HepG2 (cell line): ENCODE measurements at regions not wholly inside any gene's neighbourhood (a gene's known extent, or its start where the extent isn't known, plus 50 kb on each side); places are given as distances from the start of the nearest gene placed in this dataset.

Source experiments
- ATAC-seq: fragments of 200-7000 bp; cut with Tn5 transposase; 3 replicates; pipeline ENCODE4 v1.9.1; 2020; ENCODE audit warnings: mild to moderate bottlenecking, moderate library complexity
- BruUV-seq: library from RNA; stranded (reverse); fragments of 400-500 nt; replicated peaks from 2 replicates; lab custom pipeline; 2021; lab: Mats Ljungman, UMichigan
- CTCF ChIA-PET: fragments of 300-600 bp; formaldehyde crosslinking; extraction: SDS; loops from one replicate; lab custom pipeline; 2021; ENCODE audit warnings: low total read pairs, inconsistent platforms, low intra/inter-chr PET ratio; lab: Yijun Ruan, JAX
- POLR2A ChIA-PET: fragments of 350-600 bp; sonication (Branson Sonifier 250); formaldehyde crosslinking; loops from one replicate; lab custom pipeline; 2020; ENCODE audit warnings: antibody characterized with exemption, inconsistent platforms; lab: Yijun Ruan, JAX
- DNase-seq: peaks from one replicate; pipeline ENCODE4 v3.0.0-alpha.2; 2015; ENCODE audit warnings: low spot score
- FAIRE-seq: peaks from 3 replicates; lab custom pipeline; 2011; peaks lifted over from hg19 to GRCh38; lab: Jason Lieb, UNC
- H2AFZ ChIP-seq: one replicate; pipeline ENCODE4 v1.6.1; 2011; ENCODE audit warnings: low read length, inconsistent platforms
- H3K27ac ChIP-seq: fragments of 300-600 bp; 3 replicates; pipeline ENCODE4 v1.8.0; 2011; ENCODE audit warnings: mixed run types, mild to moderate bottlenecking, mixed read lengths, low read length, inconsistent platforms; ENCODE audit not compliant: insufficient read depth; ENCODE audit errors: extremely low read length
- H3K27me3 ChIP-seq, 2 experiments: fragments of 200-600 bp in 1 of 2; 2 replicates in 1 of 2; 3 replicates in 1 of 2; pipeline versions ENCODE4 v1.6.0 to v1.8.0; 2011; ENCODE audit warnings: low read length in 2 of 2, mild to moderate bottlenecking in 2 of 2, moderate library complexity in 2 of 2, inconsistent platforms in 1 of 2; ENCODE audit not compliant: insufficient read depth in 2 of 2, control insufficient read depth in 1 of 2
- H3K36me3 ChIP-seq, 2 experiments: fragments of 200-600 bp in 1 of 2; replicated peaks in 1 of 2; 2 replicates in 1 of 2; 3 replicates in 1 of 2; pipeline versions ENCODE4 v1.5.1 to v1.8.0; 2011; ENCODE audit warnings: low read length in 2 of 2, inconsistent platforms in 1 of 2; ENCODE audit not compliant: insufficient read depth in 2 of 2, control insufficient read depth in 1 of 2
- H3K4me1 ChIP-seq: 2 replicates; pipeline ENCODE4 v1.5.1; 2012; ENCODE audit warnings: low read length, inconsistent platforms; ENCODE audit not compliant: insufficient read depth
- H3K4me2 ChIP-seq: 2 replicates; pipeline ENCODE4 v1.6.0; 2011; ENCODE audit warnings: low read depth, low read length, inconsistent platforms
- H3K4me3 ChIP-seq, 3 experiments: fragments of 200-600 bp in 1 of 3; sonication (generic), shearing (Covaris generic) in 1 of 3; replicated peaks in 1 of 3; 2 replicates each; pipeline ENCODE4 v1.5.1; 2011 to 2016; ENCODE audit warnings: low read length in 3 of 3, inconsistent platforms in 2 of 3, low read depth in 2 of 3, mild to moderate bottlenecking in 2 of 3, control low read depth in 1 of 3, mixed read lengths in 1 of 3; ENCODE audit not compliant: insufficient read depth in 1 of 3
- H3K79me2 ChIP-seq: one replicate; pipeline ENCODE4 v1.6.1; 2011; ENCODE audit warnings: low read length, inconsistent platforms; ENCODE audit not compliant: insufficient read depth
- H3K9ac ChIP-seq: 2 replicates; pipeline ENCODE4 v1.6.0; 2011; ENCODE audit warnings: mild to moderate bottlenecking, low read depth, low read length, inconsistent platforms; ENCODE audit not compliant: insufficient read depth
- H3K9me3 ChIP-seq: 2 replicates; pipeline ENCODE4 v1.5.1; 2012; ENCODE audit warnings: mild to moderate bottlenecking, low read length
- H4K20me1 ChIP-seq: 2 replicates; pipeline ENCODE4 v1.6.0; 2011; ENCODE audit warnings: inconsistent platforms, mild to moderate bottlenecking, low read length, moderate library complexity; ENCODE audit not compliant: insufficient read depth
- GATAD1 ChIP-seq: IDR thresholded peaks from 2 replicates; pipeline ENCODE4 v1.6.1; 2016; ENCODE audit warnings: missing genetic modification reagents, missing compliant biosample characterization
- NFIB ChIP-seq: sonication (generic); formaldehyde crosslinking; IDR thresholded peaks from 2 replicates; pipeline ENCODE4 v1.9.0; 2021; ENCODE audit warnings: missing genetic modification reagents, mild to moderate bottlenecking, borderline replicate concordance
- PAX8 ChIP-seq: sonication (generic); formaldehyde crosslinking; IDR thresholded peaks from 2 replicates; pipeline ENCODE4 v1.8.0; 2022; ENCODE audit warnings: mild to moderate bottlenecking, missing genetic modification reagents, borderline replicate concordance
- PHF21A ChIP-seq: sonication (generic); formaldehyde crosslinking; IDR thresholded peaks from 2 replicates; pipeline ENCODE4 v1.5.0; 2020; ENCODE audit warnings: mild to moderate bottlenecking, missing genetic modification reagents
- SATB2 ChIP-seq: sonication (generic); formaldehyde crosslinking; IDR thresholded peaks from 2 replicates; pipeline ENCODE4 v1.5.0; 2020; ENCODE audit warnings: missing genetic modification reagents
- ZFP36 ChIP-seq: fragments of 150-350 bp; IDR thresholded peaks from 2 replicates; pipeline ENCODE4 v1.6.1; 2018; ENCODE audit warnings: borderline replicate concordance, low read length, low read depth; ENCODE audit not compliant: partially characterized antibody
- ZFP82 ChIP-seq: sonication (generic); formaldehyde crosslinking; IDR thresholded peaks from 2 replicates; pipeline ENCODE4 v1.5.1; 2020; ENCODE audit warnings: mild to moderate bottlenecking, missing genetic modification reagents, borderline replicate concordance
- ZNF263 ChIP-seq: sonication (generic); formaldehyde crosslinking; IDR thresholded peaks from 2 replicates; pipeline ENCODE4 v1.4.0; 2020; ENCODE audit warnings: missing genetic modification reagents
- ZNF407 ChIP-seq: sonication (generic); formaldehyde crosslinking; IDR thresholded peaks from one replicate; pipeline ENCODE4 v1.5.1; 2020; ENCODE audit warnings: mild to moderate bottlenecking, missing genetic modification reagents; ENCODE audit errors: not compliant biosample characterization
- ZNF740 ChIP-seq: sonication (generic); formaldehyde crosslinking; IDR thresholded peaks from 2 replicates; pipeline ENCODE4 v1.4.0; 2020; ENCODE audit warnings: missing genetic modification reagents
- ZNF83 ChIP-seq: sonication (generic); formaldehyde crosslinking; IDR thresholded peaks from 2 replicates; pipeline ENCODE4 v1.4.0; 2020; ENCODE audit warnings: missing genetic modification reagents, mild to moderate bottlenecking, borderline replicate concordance
- WGBS: methylation state at CpG from one replicate; pipeline ENCODE4 v1.1.6; 2017; ENCODE audit warnings: low lambda C conversion rate; 5-methylcytosine and 5-hydroxymethylcytosine counted together
- in situ Hi-C: cut with HindIII; loops from 2 replicates; pipeline ENCODE4 v1.10.0; 2017; ENCODE audit warnings: low pct_unique_long_range_greater_than_20kb; ENCODE audit not compliant: extremely low pct_ligation_motif_present
- intact Hi-C: fragments of 100-400 bp; cut with micrococcal nuclease; formaldehyde crosslinking; loops from one replicate; pipeline ENCODE4 v1.10.0; 2022; ENCODE audit not compliant: unreplicated experiment

GRCh38 chr3:73144276-73144675, 82.8 kb downstream of the EBLN2 start:
- in situ Hi-C loops: no loop called here
- no peaks in the 10 kb centered on the region for H3K27me3 ChIP-seq
- POLR2A ChIA-PET: no interaction called here

GRCh38 chr3:73144828-73145227, 83.4 kb downstream of the EBLN2 start:
- no peak for TF ChIP-seq PAX8 (CRISPR knock-in tag)
- no peak for TF ChIP-seq ZNF407 (CRISPR knock-in tag)
- no peak for TF ChIP-seq GATAD1 (CRISPR knock-in tag)
- no peak for TF ChIP-seq ZFP82 (CRISPR knock-in tag)
- no peak for TF ChIP-seq ZNF83 (CRISPR knock-in tag)
- ATAC-seq: no peak
- H3K79me2 ChIP-seq: no peaks in the 10 kb centered on the region
- no peak for DNase-seq
- no TSS peak for BruUV-seq
- H3K9ac ChIP-seq: no peak overlapping the region
- H3K4me1 ChIP-seq: no peaks in the 10 kb centered on the region
- in situ Hi-C loops: no loop called here
- H3K36me3 ChIP-seq: no peaks in the 10 kb centered on the region
- H3K9me3 ChIP-seq: no peaks in the 10 kb centered on the region
- POLR2A ChIA-PET: no interaction called here
- WGBS: 61% methylated on average over 2 of the region's 2 CpGs
- CTCF ChIA-PET: no interaction called here
- no peak overlapping the region for H2AFZ ChIP-seq
- no peak overlapping the region for H3K4me2 ChIP-seq
- intact Hi-C loops: no loop called here
- no peak for FAIRE-seq
- H4K20me1 ChIP-seq: no peaks in the 10 kb centered on the region
- no peaks in the 10 kb centered on the region for H3K27me3 ChIP-seq
- no peak overlapping the region for H3K27ac ChIP-seq
- H3K4me3 ChIP-seq: no peak overlapping the region

More at GRCh38 chr3:73144276-73144675, 82.8 kb downstream of the EBLN2 start:
- Histone ChIP-seq H3K27ac (no peak overlapping the region), H3K4me1 (no peaks in the 10 kb centered on the region), H3K9me3 (no peaks in the 10 kb centered on the region)
- intact Hi-C loops: no loop called here
- FAIRE-seq: no peak
- WGBS: 32% methylated on average over 3 of the region's 5 CpGs
- no peak for TF ChIP-seq ZFP36
- no peak for TF ChIP-seq ZNF263
- no peak for TF ChIP-seq NFIB (CRISPR knock-in tag)
- no peak for TF ChIP-seq SATB2 (CRISPR knock-in tag)
- TF ChIP-seq PHF21A (CRISPR knock-in tag): no peak
- TF ChIP-seq ZNF740: no peak
- TF ChIP-seq, all 625 proteins: peak for 0
- no peak overlapping the region for H3K9ac ChIP-seq
- no peak overlapping the region for H2AFZ ChIP-seq
- no peaks in the 10 kb centered on the region for H3K79me2 ChIP-seq
- CTCF ChIA-PET: no interaction called here
- DNase-seq (no peak), ATAC-seq (no peak)
- no TSS peak for BruUV-seq
- no peaks in the 10 kb centered on the region for H4K20me1 ChIP-seq
- H3K4me3 ChIP-seq: no peak overlapping the region
- H3K4me2 ChIP-seq: no peak overlapping the region
- no peaks in the 10 kb centered on the region for H3K36me3 ChIP-seq
